Stimulated activated CD8-positive, alpha-beta memory T cell treated with anti-CD3 and anti-CD28 coated beads, Interleukin-7, amount 100 ng/mL, for 4 hours (primary cell): ENCODE measurements at regions not wholly inside any gene's neighbourhood (a gene's known extent, or its start where the extent isn't known, plus 50 kb on each side); places are given as distances from the start of the nearest gene placed in this dataset.

ENCODE experiments used
- DNase-seq, 2 donors: peaks; one replicate each; pipeline ENCODE4 v3.0.0-alpha.2; 2020; ENCODE audit warnings: low read depth in 2 of 2

DNA sequence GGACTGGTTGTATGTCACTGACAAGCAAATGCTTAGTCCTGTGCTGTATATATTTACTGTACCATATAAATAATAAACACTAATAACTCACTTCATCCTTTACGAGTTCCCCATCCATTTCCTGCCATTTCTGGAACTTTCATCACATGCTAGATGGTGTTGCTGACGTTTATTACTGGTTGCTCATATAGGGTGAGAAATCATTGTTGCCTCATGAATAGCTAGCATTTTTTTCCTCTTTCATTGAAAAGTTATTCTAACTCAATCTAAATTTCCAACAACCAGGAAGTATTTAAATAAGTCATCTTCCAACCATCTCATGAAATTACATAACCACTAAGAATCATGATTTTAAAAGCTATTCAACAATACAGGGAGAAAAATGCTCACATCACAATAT, 88.6 kb upstream of the RCN1 start:
- DNase-seq: no peak

DNA sequence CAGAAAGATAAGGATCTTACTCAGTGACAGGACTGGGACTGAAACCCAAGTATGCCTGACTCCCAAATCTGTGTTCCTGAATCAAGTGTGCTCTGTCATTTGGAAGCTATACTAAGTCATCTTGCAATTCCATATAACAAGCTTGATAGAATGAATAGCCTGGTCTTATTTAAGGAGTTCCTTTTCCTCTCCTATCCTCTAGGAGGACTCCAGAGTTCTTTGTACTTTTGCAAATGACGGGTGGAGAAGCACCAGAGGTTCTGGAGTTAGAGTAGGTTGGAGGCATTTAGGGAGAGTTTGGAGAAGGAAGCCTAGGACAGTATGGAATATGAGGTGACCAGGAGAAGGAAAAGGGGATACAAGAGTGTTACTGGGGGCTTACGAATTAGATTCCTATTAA, 92.9 kb upstream of the RCN1 start:
- no peak for DNase-seq

DNA sequence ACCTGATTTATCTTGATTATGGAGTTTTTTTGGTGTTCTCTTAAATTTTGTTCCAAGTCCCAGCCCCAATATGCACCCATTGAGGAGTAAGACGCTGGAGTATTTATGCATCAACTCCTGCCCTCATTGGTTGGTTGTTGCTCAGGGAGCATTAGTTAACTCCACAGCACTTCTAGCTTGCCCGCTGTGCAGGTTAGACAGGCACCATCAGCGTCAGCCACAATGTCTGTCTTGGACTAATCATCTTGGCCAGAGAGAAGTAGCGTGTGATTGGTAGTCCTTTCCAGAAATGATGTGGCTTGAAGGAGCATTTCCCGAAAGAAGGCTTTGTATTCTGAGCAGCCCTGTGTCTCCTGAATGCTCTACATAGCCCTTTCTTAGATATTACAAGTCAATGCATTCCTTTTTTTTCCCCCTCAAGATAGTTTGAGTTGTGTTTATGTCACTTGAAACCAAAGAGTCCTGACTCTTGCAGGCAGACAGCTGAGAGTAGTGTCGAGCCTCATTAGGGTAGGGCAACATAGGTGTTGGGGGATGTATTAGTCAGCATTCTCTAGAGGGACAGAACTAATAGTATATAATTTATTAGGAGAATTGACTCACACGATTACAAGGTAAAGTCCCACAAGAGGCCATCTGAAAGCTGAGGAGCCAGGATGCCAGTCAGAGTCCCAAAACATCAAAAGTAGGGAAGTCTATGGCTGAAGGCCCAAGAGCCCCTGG, 94.6 kb upstream of the RCN1 start:
- DNase-seq: no peak

- no peak for DNase-seq
These were observed 95.3 kb upstream of the RCN1 start for GRCh38 chr11:31995525-31996094.

DNA sequence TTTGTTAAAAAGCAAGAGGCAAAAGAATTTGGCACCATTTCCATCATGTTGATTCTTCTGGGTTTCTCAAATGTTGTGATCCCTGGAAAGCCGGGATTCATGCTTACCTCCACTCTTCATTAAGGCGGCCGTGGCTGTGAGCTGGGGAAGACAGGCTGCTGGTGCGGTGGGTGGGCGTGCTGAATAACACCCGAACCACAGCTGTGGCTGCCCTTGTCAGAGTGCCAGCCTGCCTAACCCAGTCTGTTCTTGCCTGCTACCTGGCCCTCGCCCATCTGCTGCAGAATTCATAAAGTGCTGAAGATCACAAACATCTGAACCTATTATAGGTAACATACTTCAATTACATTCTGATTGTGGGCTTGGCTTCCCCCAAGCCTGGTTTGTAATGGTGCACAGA, 95.8 kb upstream of the RCN1 start:
- DNase-seq: no peak

DNA sequence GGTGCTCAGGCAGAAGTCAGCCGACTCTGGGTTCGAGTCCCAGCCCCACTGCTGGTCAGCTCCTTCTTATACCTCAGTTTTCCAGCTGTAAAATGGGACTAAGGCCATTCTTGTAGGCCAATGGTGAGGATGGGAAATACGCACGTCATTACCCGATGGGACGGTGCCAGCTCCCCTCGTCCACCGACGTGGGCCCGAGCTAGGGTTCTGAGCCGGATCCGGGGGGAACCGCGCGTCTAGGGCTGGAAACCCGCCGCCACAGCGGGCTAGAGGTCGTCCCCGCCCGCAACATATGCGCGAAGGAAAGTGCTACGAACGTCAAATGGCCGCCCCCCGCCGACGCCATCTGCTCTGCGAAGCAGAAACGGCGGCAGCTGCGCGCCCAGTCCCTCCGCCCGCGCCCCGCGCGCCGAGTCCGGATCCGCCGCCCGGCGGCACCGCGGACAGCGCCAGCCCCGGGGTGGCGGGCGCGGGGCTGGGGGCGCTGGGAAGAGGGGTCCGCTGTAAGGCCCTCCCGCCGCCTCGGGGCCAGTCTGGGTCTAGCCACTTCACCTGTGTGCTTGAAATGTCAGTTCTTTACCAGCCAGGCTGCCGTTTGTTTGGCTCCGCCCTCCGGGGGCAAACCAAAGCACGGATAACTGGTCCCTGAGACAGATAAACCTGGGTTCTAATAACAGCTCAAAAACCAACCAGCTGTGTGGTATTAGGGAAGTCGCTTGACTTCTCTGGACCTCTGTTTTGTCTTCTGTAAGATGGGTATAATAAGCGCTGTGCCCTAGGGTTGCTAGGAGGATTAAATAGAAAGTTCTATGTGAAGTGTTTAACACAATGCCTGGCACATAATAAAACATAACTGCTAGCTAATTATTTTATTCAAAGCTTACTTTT, 103.5 kb upstream of the RCN1 start:
- no peak for DNase-seq

DNA sequence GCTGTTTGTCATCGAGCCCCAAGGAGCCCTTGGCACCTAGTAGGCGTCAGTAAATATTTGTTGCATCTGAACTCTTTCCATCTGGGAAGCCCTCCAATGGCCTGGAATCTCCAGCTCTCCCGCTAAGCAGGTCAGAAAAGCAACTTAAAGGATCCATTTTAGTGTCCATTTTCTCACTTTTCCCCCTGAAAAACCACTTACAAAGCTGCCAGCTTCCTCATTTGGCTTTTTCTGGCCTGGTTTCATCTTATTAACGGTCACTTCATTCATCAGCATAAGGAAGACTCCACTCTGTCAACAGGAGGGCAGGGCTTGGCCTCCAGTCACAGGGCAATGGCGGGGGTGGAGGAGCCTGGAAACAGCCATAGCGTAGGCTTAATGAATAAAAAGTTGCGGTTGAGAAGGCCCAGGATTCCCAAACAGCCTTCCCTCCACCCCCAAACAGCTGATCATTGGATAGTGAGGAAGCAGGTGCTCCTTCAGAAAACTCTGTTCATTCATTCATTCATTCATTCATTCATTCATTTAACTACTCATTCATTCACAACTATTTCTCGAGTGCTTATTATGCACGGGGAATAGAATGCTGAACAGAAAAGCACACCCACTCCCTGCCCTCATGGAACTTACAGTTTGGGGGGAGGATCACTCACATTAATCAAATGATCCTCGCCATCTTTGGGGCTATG, 104.5 kb upstream of the RCN1 start:
- no peak for DNase-seq

- DNase-seq: no peak
These were observed 109.4 kb upstream of the RCN1 start for GRCh38 chr11:31981457-31981856.

DNA sequence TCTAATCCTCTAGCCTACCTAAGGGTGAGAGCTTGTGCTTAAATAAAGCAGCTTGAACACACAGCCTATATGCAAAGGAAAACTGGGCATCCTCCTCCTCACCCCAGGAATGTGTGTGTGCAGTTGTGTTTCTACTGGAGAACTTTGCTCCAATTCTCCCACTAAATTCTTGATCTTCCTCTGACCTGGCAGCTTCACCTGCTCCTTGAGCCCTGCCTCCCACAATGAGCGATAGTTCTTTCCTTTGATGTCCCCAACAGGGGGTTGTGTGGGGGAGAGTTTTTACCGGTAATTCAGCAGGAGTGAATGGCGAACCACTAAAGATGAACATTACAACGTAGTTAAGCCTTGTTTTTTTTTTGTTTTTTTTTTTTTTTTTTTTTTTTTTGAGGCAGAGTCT, 113.5 kb upstream of the RCN1 start:
- no peak for DNase-seq

- DNase-seq: no peak
These were observed 116.3 kb upstream of the RCN1 start for GRCh38 chr11:31974366-31975136.

DNA sequence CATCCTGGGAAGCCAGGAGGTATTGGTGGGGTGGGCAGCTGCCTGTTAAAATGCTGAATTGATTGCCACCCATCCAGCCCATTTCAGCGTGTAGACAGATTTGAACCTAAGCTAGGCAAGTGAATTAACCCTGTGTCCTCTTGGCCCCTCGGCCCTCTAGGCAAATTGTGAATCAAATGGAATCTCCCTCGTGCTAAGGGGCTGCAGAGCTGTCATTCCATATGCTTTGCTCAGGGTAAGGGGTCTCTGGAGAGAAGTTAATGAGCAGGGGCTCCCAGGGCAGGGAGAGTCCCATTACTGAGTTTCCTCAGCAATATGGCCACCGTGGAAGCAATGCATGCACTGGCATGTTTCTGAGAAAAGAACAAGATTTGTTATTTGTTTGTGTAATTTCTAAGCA, 117.7 kb upstream of the RCN1 start:
- no peak for DNase-seq

DNA sequence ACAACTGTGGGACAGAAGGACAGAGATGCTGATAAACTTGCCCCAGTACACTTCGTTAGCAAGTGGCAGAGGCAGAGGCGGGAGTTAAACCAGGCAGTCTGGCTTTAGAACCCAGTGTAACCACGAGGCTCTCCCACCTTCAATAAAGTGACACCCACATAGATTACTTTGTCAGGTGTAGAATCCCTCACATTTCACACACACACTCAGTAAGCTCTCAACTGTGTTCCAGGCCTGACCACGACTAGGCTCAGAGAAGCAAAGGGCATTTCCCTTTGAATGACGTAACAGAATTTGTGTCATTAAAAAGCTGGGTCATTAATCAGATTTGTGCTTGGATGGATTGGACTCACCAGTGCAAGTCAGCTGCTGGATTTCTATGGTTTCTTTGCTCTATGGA, 118.3 kb upstream of the RCN1 start:
- DNase-seq: no peak

- DNase-seq: no peak
These were observed 121.5 kb upstream of the RCN1 start for GRCh38 chr11:31969359-31969702.

GRCh38 chr11:31968461-31969358, 122.2 kb upstream of the RCN1 start:
- no peak for DNase-seq

GRCh38 chr11:31967404-31968130, 123.3 kb upstream of the RCN1 start:
- DNase-seq: no peak

DNA sequence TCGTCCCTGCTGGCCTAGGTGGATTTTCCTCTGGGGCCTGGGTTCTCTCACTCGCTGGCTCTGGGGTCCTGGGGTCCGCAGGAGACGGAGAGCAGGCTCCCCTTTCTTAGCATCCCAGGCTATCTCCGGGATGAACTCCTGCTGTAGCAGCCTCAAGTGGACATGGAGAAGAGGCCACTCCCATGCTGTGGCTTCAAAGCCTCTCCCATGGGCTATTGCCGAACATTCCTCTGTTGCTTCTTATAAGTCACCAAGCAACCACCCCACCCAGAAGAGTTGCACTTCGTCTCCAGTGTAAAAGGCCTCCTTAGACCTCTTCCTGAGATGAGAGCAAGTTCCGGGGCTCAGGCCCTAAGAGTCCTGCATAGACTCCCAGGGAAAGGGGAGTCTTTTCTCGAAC, 124.0 kb upstream of the RCN1 start:
- DNase-seq: no peak

- DNase-seq: no peak
These were observed 126.7 kb upstream of the RCN1 start for GRCh38 chr11:31964181-31964580.

DNA sequence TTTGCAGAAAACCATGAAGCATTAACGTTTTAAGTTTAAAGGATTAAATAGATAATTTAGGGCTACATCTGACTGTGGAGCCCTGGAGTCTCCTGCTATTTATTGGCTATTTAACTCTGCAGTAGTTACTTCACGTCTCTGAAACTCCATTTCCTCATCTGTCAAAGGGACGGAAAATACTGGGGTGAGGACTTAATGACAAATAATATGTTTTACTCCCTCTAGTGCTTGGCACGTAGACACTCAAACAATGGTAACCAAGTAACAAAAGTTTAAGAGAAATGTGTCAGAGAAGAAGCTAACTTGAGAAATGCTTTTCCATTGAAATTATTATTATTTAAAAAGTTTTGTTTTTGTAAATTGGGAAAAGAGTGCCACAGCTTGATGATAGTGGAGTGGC, 130.7 kb upstream of the RCN1 start:
- no peak for DNase-seq

- DNase-seq: no peak
These were observed 131.2 kb upstream of the RCN1 start for GRCh38 chr11:31959716-31960115.
